NCI-H128 (cell line): ENCODE measurements at regions not wholly inside any gene's neighbourhood (a gene's known extent, or its start where the extent isn't known, plus 50 kb on each side); places are given as distances from the start of the nearest gene placed in this dataset.
"Not testable (repeated sequence)": the region's sequence is repeated elsewhere in the genome, so short reads cannot be mapped to it uniquely, and the experiment has no call there.

Source experiments
- DNase-seq: peaks from one replicate; lab custom pipeline; 2025; ENCODE audit not compliant: unreplicated experiment; lab: John Stamatoyannopoulos, UW

- DNase-seq = no peak
Measured at GRCh38 chr6:14386263-14386662, 268.7 kb downstream of the CD83 start.

GRCh38 chr6:14386668-14387067 lies 269.1 kb downstream of the CD83 start:
- no peak for DNase-seq

GRCh38 chr6:14388371-14388770 lies 270.8 kb downstream of the CD83 start:
- no peak for DNase-seq

GRCh38 chr6:14389776-14390175 lies 272.2 kb downstream of the CD83 start:
- DNase-seq = not testable (repeated sequence)

GRCh38 chr6:14390805-14391204 lies 273.2 kb downstream of the CD83 start:
- no peak for DNase-seq

- no peak for DNase-seq
Measured at GRCh38 chr6:14393910-14394309, 276.3 kb downstream of the CD83 start.

- DNase-seq = no peak
Measured at GRCh38 chr6:14396392-14396791, 278.8 kb downstream of the CD83 start.

GRCh38 chr6:14396826-14397517 lies 279.4 kb downstream of the CD83 start:
- DNase-seq = no peak

GRCh38 chr6:14397518-14397901 lies 279.9 kb downstream of the CD83 start:
- DNase-seq = no peak

GRCh38 chr6:14398953-14399352 lies 281.4 kb downstream of the CD83 start:
- no peak for DNase-seq

- no peak for DNase-seq
Measured at GRCh38 chr6:14399635-14400034, 282.1 kb downstream of the CD83 start.

- DNase-seq = no peak
Measured at GRCh38 chr6:14401246-14401645, 283.7 kb downstream of the CD83 start.

GRCh38 chr6:14406614-14407331 lies 289.2 kb downstream of the CD83 start:
- no peak for DNase-seq

- DNase-seq = no peak
Measured at GRCh38 chr6:14408446-14408845, 290.9 kb downstream of the CD83 start.

GRCh38 chr6:14412026-14412425 lies 294.5 kb downstream of the CD83 start:
- no peak for DNase-seq

- DNase-seq = no peak
Measured at GRCh38 chr6:14415452-14415851, 297.9 kb downstream of the CD83 start.

- DNase-seq = no peak
Measured at GRCh38 chr6:14417377-14417776, 299.8 kb downstream of the CD83 start.

- DNase-seq = not testable (repeated sequence)
Measured at GRCh38 chr6:14419224-14419623, 301.7 kb downstream of the CD83 start.

GRCh38 chr6:14422061-14422460 lies 304.5 kb downstream of the CD83 start:
- no peak for DNase-seq

- DNase-seq = no peak
Measured at GRCh38 chr6:14422917-14423316, 305.3 kb downstream of the CD83 start.

- DNase-seq = no peak
Measured at GRCh38 chr6:14423330-14423729, 305.8 kb downstream of the CD83 start.

GRCh38 chr6:14423955-14424354 lies 306.4 kb downstream of the CD83 start:
- no peak for DNase-seq

- no peak for DNase-seq
Measured at GRCh38 chr6:14425805-14426204, 308.2 kb downstream of the CD83 start.
